ENCODE measurements at regions not wholly inside any gene's neighbourhood (a gene's known extent, or its start where the extent isn't known, plus 50 kb on each side); places are given as distances from the start of the nearest gene placed in this dataset.

DNA sequence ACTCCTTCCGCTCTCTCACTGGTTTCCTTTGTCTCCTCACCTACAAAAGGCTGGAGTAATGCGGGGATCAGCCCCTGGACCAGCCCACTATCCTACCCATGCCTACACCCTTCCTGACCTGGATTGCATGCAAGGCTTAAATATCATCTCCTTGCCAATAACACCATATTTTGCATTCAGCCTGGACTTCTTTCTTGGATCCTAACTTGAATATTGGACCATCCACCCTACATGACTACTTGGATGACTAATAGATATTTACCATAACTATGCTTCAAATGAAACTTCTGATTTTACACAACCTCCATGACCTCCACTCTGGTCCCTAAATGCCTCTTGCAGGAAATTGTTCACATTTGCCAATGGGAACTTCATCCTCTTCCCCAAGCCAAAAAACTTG, 188.3 kb upstream of the AKR1E2 start:
- TF ChIP-seq, protein P1, sequence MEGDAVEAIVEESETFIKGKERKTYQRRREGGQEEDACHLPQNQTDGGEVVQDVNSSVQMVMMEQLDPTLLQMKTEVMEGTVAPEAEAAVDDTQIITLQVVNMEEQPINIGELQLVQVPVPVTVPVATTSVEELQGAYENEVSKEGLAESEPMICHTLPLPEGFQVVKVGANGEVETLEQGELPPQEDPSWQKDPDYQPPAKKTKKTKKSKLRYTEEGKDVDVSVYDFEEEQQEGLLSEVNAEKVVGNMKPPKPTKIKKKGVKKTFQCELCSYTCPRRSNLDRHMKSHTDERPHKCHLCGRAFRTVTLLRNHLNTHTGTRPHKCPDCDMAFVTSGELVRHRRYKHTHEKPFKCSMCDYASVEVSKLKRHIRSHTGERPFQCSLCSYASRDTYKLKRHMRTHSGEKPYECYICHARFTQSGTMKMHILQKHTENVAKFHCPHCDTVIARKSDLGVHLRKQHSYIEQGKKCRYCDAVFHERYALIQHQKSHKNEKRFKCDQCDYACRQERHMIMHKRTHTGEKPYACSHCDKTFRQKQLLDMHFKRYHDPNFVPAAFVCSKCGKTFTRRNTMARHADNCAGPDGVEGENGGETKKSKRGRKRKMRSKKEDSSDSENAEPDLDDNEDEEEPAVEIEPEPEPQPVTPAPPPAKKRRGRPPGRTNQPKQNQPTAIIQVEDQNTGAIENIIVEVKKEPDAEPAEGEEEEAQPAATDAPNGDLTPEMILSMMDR (IDR thresholded peaks at IDR 0.05; ENCODE audit: insufficient read depth, low read length, poor library complexity, severe bottlenecking) = no peak
- no peak for TF ChIP-seq EZH2phosphoT487 (conservative IDR thresholded peaks at IDR 0.05; ENCODE audit: low read length)
